ENCODE measurements at regions not wholly inside any gene's neighbourhood (a gene's known extent, or its start where the extent isn't known, plus 50 kb on each side); places are given as distances from the start of the nearest gene placed in this dataset.
"Not testable (repeated sequence)": the region's sequence is repeated elsewhere in the genome, so short reads cannot be mapped to it uniquely, and the experiment has no call there.

DNA sequence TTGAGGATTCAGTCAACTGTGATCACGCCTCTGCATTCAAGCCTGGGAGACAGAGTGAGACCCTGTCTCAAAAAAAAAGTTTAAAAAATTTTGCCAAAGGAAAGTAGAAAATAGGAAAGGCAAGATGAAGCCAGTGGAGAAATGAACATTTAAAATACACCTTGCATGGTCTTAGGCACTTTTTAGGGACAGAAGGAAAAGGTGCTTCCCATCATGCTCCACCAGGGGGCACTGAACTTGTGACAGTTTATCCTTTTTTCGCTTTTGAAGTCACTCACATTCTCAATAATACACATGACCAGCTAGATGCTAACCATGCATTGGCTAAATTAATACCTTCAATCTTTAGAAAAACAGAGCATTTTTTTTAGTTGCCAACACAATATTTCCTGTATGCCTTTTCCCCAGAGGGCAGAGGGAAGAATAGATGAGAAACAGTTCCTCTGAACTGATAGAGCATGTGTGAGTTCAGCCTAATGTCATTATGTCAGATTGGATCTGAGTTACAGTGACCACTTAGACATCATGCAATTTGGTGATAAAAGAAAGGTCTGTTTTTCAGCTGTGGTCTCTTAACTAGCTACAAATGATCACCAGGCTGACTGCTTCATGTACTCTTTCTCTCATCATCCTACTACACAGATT lies 221.8 kb upstream of the SSTR1 start:
- Histone ChIP-seq H3K4me1 (ENCODE audit: control insufficient read depth, low read depth, low read length) (peaks cover 7% of the 10 kb centered on the region), H3K9ac (ENCODE audit: low read length) (no peak overlapping the region)

DNA sequence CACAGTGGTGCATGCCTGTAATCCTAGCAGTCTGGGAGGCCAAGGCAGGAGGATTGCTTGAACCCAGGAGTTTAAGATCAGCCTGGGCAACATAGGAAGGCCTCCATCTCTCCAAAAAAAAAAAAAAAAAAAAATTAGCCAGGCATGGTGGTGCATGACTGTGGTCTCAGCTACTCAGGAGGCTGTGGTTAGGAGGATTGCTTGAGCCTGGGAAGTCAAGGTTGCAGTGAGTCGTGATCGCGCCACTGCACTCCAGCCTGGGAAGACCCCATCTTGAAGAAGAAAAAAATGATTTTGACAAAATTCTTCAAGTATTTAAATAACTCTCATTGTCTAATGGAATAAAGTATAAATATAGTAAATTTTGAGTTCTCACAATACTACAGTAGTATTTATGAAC lies 219.2 kb upstream of the SSTR1 start:
- no peak overlapping the region for H3K9ac ChIP-seq (ENCODE audit: low read length)
- no peaks in the 10 kb centered on the region for H3K36me3 ChIP-seq (ENCODE audit: control insufficient read depth, low read depth, low read length)
- H3K4me1 ChIP-seq (ENCODE audit: control insufficient read depth, low read depth, low read length): peaks cover 25% of the 10 kb centered on the region
- H3K27ac ChIP-seq (ENCODE audit: low read length): no peak overlapping the region
- H3K4me3 ChIP-seq (ENCODE audit: low read length): no peak overlapping the region
- H3K27me3 ChIP-seq (ENCODE audit: control insufficient read depth, insufficient read depth, low read length): no peaks in the 10 kb centered on the region
- no peaks in the 10 kb centered on the region for H3K9me3 ChIP-seq (ENCODE audit: control insufficient read depth, low read depth, low read length)

More for the DNA sequence above, 221.8 kb upstream of the SSTR1 start:
- Histone ChIP-seq H3K27ac (ENCODE audit: low read length) (no peak overlapping the region), H3K27me3 (ENCODE audit: control insufficient read depth, insufficient read depth, low read length) (no peaks in the 10 kb centered on the region), H3K36me3 (ENCODE audit: control insufficient read depth, low read depth, low read length) (no peaks in the 10 kb centered on the region), H3K4me3 (ENCODE audit: low read length) (no peak overlapping the region), H3K9me3 (ENCODE audit: control insufficient read depth, low read depth, low read length) (peaks cover 9% of the 10 kb centered on the region)

- Histone ChIP-seq H3K4me1 (ENCODE audit: control insufficient read depth, low read depth, low read length) (peaks cover 39% of the 10 kb centered on the region), H3K27ac (ENCODE audit: low read length) (no peak overlapping the region), H3K9ac (ENCODE audit: low read length) (no peak overlapping the region), H3K27me3 (ENCODE audit: control insufficient read depth, insufficient read depth, low read length) (no peaks in the 10 kb centered on the region), H3K9me3 (ENCODE audit: control insufficient read depth, low read depth, low read length) (no peaks in the 10 kb centered on the region), H3K4me3 (ENCODE audit: low read length) (no peak overlapping the region), H3K36me3 (ENCODE audit: control insufficient read depth, low read depth, low read length) (no peaks in the 10 kb centered on the region)
Observed at GRCh38 chr14:37991027-37991426, 216.7 kb upstream of the SSTR1 start.

- Histone ChIP-seq H3K9me3 (ENCODE audit: control insufficient read depth, low read depth, low read length) (no peaks in the 10 kb centered on the region), H3K36me3 (ENCODE audit: control insufficient read depth, low read depth, low read length) (no peaks in the 10 kb centered on the region), H3K4me1 (ENCODE audit: control insufficient read depth, low read depth, low read length) (peaks cover 40% of the 10 kb centered on the region), H3K4me3 (ENCODE audit: low read length) (no peak overlapping the region), H3K9ac (ENCODE audit: low read length) (no peak overlapping the region), H3K27me3 (ENCODE audit: control insufficient read depth, insufficient read depth, low read length) (no peaks in the 10 kb centered on the region), H3K27ac (ENCODE audit: low read length) (no peak overlapping the region)
Observed at GRCh38 chr14:37992499-37992898, 215.2 kb upstream of the SSTR1 start.

GRCh38 chr14:37994846-37995372 lies 212.8 kb upstream of the SSTR1 start:
- H3K36me3 ChIP-seq (ENCODE audit: control insufficient read depth, low read depth, low read length): no peaks in the 10 kb centered on the region
- H3K9ac ChIP-seq (ENCODE audit: low read length): no peak overlapping the region
- no peaks in the 10 kb centered on the region for H3K9me3 ChIP-seq (ENCODE audit: control insufficient read depth, low read depth, low read length)
- H3K27me3 ChIP-seq (ENCODE audit: control insufficient read depth, insufficient read depth, low read length): no peaks in the 10 kb centered on the region
- no peak overlapping the region for H3K4me3 ChIP-seq (ENCODE audit: low read length)
- peaks cover 40% of the 10 kb centered on the region for H3K4me1 ChIP-seq (ENCODE audit: control insufficient read depth, low read depth, low read length)
- peak overlapping the region; percentile 69 for H3K27ac ChIP-seq (ENCODE audit: low read length)

GRCh38 chr14:37997017-37997416 lies 210.7 kb upstream of the SSTR1 start:
- H3K27ac ChIP-seq (ENCODE audit: low read length): no peak overlapping the region
- no peak overlapping the region for H3K9ac ChIP-seq (ENCODE audit: low read length)
- H3K36me3 ChIP-seq (ENCODE audit: control insufficient read depth, low read depth, low read length): no peaks in the 10 kb centered on the region
- H3K27me3 ChIP-seq (ENCODE audit: control insufficient read depth, insufficient read depth, low read length): no peaks in the 10 kb centered on the region
- H3K4me3 ChIP-seq (ENCODE audit: low read length): no peak overlapping the region
- H3K4me1 ChIP-seq (ENCODE audit: control insufficient read depth, low read depth, low read length): peaks cover 36% of the 10 kb centered on the region
- no peaks in the 10 kb centered on the region for H3K9me3 ChIP-seq (ENCODE audit: control insufficient read depth, low read depth, low read length)

DNA sequence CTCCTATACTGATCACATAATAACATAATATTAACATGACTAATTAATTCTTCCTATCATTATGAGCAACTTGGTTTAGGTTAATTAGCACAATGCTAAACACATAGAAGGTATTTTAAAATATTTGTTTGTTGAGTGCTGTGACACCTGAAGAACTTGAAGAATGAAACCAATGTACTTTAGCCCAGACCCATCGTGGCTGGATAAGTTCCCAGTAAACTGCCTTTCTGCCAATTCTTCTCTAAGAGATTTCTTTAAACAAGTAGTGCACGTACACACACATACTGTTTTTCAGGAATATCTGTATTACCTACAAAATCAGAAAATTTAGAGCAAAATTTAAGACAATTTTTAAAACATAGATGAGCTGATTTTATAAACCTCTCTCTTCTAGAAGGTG lies 207.4 kb upstream of the SSTR1 start:
- no peak overlapping the region for H3K4me3 ChIP-seq (ENCODE audit: low read length)
- peaks cover 34% of the 10 kb centered on the region for H3K4me1 ChIP-seq (ENCODE audit: control insufficient read depth, low read depth, low read length)
- no peaks in the 10 kb centered on the region for H3K9me3 ChIP-seq (ENCODE audit: control insufficient read depth, low read depth, low read length)
- H3K9ac ChIP-seq (ENCODE audit: low read length): no peak overlapping the region
- no peaks in the 10 kb centered on the region for H3K36me3 ChIP-seq (ENCODE audit: control insufficient read depth, low read depth, low read length)
- H3K27ac ChIP-seq (ENCODE audit: low read length): no peak overlapping the region
- H3K27me3 ChIP-seq (ENCODE audit: control insufficient read depth, insufficient read depth, low read length): no peaks in the 10 kb centered on the region

DNA sequence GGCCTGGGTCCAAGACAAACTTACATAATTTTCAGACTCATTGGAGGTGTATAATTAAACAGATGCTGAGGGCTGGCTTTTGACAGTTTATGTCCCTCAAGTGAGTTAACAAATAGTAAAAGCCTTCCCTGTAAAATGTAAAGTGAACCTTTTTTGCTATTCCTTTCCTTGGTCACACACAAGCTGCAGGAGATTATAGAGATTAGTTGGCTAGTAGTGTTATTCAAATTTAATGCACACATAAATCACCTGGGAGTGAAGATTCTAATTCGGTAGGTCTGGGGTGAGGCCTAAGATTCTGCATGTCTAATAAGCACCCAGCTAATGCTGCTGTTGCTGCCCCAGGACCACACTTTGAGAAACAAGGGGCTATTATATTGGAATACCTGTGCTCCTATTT lies 206.2 kb upstream of the SSTR1 start:
- Histone ChIP-seq H3K9me3 (ENCODE audit: control insufficient read depth, low read depth, low read length) (no peaks in the 10 kb centered on the region), H3K9ac (ENCODE audit: low read length) (no peak overlapping the region), H3K36me3 (ENCODE audit: control insufficient read depth, low read depth, low read length) (no peaks in the 10 kb centered on the region), H3K27me3 (ENCODE audit: control insufficient read depth, insufficient read depth, low read length) (no peaks in the 10 kb centered on the region), H3K4me3 (ENCODE audit: low read length) (no peak overlapping the region), H3K27ac (ENCODE audit: low read length) (no peak overlapping the region), H3K4me1 (ENCODE audit: control insufficient read depth, low read depth, low read length) (peaks cover 27% of the 10 kb centered on the region)

DNA sequence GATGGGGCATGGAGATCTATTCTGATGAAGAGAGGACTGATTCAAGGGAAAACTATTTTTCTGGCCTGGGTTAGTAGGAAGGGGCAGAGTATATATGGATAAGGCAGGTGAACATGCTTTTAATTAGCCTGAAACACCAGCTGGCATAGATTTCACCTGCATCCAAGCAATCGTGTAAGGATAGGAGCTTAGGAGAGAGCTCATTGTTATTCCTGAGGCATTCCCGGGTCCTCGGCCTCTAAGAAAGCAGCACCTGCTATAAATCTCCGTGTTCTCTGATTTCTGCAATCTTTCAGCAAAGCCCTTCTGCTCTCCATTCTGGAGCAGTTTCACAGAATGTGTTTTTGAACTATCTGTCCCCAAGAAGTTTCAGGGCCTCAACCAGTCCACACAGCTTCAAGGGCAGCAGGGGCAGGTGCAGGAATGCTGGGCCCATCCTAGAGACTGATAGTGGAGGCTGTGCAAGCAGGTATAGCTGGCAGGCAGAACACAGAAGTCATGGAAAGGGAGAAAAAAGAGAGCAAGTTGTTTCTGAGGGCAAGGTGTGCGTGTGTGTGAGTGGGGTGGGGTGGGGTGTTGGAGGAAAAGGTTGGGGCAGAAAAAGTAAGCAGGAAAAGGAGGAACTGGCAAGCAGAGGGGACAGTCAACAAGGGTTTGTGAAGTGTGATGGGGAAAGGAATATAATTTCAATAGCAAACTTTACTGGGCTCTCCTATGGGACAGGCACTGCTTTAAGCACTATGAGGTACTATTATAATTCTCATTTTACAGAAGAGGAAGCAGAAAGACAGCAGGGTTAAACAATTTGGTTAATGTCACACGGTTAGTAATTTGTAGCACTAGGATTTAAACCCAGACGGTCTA lies 203.7 kb upstream of the SSTR1 start:
- Histone ChIP-seq H3K36me3 (ENCODE audit: control insufficient read depth, low read depth, low read length) (no peaks in the 10 kb centered on the region), H3K9me3 (ENCODE audit: control insufficient read depth, low read depth, low read length) (no peaks in the 10 kb centered on the region), H3K27me3 (ENCODE audit: control insufficient read depth, insufficient read depth, low read length) (no peaks in the 10 kb centered on the region), H3K4me3 (ENCODE audit: low read length) (no peak overlapping the region), H3K27ac (ENCODE audit: low read length) (no peak overlapping the region), H3K9ac (ENCODE audit: low read length) (no peak overlapping the region), H3K4me1 (ENCODE audit: control insufficient read depth, low read depth, low read length) (peaks cover 26% of the 10 kb centered on the region)

- Histone ChIP-seq H3K27ac (ENCODE audit: low read length) (no peak overlapping the region), H3K4me1 (ENCODE audit: control insufficient read depth, low read depth, low read length) (peaks cover 21% of the 10 kb centered on the region), H3K9me3 (ENCODE audit: control insufficient read depth, low read depth, low read length) (no peaks in the 10 kb centered on the region), H3K36me3 (ENCODE audit: control insufficient read depth, low read depth, low read length) (no peaks in the 10 kb centered on the region), H3K4me3 (ENCODE audit: low read length) (no peak overlapping the region), H3K27me3 (ENCODE audit: control insufficient read depth, insufficient read depth, low read length) (no peaks in the 10 kb centered on the region), H3K9ac (ENCODE audit: low read length) (no peak overlapping the region)
Observed at GRCh38 chr14:38004610-38004879, 203.2 kb upstream of the SSTR1 start.

DNA sequence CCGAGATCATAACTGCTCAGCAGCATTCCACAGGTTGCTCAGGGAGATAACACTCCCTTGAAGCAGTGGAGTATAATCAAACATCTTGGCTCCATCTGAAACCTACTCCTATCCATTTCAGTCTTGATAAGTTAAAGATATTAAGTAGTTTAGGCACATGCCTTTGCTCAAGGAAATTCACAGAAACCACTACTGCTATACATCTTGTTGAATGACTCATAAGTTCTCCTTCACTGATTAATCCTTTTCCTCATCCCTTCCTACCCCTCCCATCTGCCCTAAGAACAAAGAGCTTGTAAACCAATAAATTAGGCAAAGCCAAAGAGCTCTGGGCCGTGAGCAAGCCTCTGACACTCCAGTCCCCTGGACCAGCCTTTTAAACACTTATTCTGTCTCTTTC lies 196.5 kb upstream of the SSTR1 start:
- H3K9me3 ChIP-seq (ENCODE audit: control insufficient read depth, low read depth, low read length): peaks cover 27% of the 10 kb centered on the region
- not testable (repeated sequence) for H3K4me3 ChIP-seq (ENCODE audit: low read length); H3K4me1 ChIP-seq (ENCODE audit: control insufficient read depth, low read depth, low read length); H3K27me3 ChIP-seq (ENCODE audit: control insufficient read depth, insufficient read depth, low read length); H3K36me3 ChIP-seq (ENCODE audit: control insufficient read depth, low read depth, low read length); H3K27ac ChIP-seq (ENCODE audit: low read length); H3K9ac ChIP-seq (ENCODE audit: low read length)

- no peak overlapping the region for H3K9ac ChIP-seq (ENCODE audit: low read length)
- no peaks in the 10 kb centered on the region for H3K36me3 ChIP-seq (ENCODE audit: control insufficient read depth, low read depth, low read length)
- H3K27ac ChIP-seq (ENCODE audit: low read length): no peak overlapping the region
- no peaks in the 10 kb centered on the region for H3K4me1 ChIP-seq (ENCODE audit: control insufficient read depth, low read depth, low read length)
- no peak overlapping the region for H3K4me3 ChIP-seq (ENCODE audit: low read length)
- peaks cover 27% of the 10 kb centered on the region for H3K9me3 ChIP-seq (ENCODE audit: control insufficient read depth, low read depth, low read length)
- H3K27me3 ChIP-seq (ENCODE audit: control insufficient read depth, insufficient read depth, low read length): no peaks in the 10 kb centered on the region
Observed at GRCh38 chr14:38012056-38012455, 195.6 kb upstream of the SSTR1 start.
